Right lobe of liver (tissue), 6 donors: ENCODE measurements at regions not wholly inside any gene's neighbourhood (a gene's known extent, or its start where the extent isn't known, plus 50 kb on each side); places are given as distances from the start of the nearest gene placed in this dataset.

ENCODE experiments used
- ATAC-seq, 4 donors: fragments of 200-7000 bp; cut with Tn5 transposase; one replicate each; pipeline ENCODE4 v1.9.1; 2020; ENCODE audit warnings: mild to moderate bottlenecking in 4 of 4, moderate library complexity in 4 of 4
- DNase-seq, 3 donors: peaks; one replicate each; pipeline ENCODE4 v3.0.0-alpha.2; 2020
- H3K27ac ChIP-seq, 3 donors: fragments of 200-600 bp; one replicate each; pipeline ENCODE4 v1.8.0; 2022
- H3K27me3 ChIP-seq, 2 donors: fragments of 200-600 bp; one replicate each; pipeline ENCODE4 v1.8.0; 2022
- H3K36me3 ChIP-seq, 4 donors: fragments of 200-600 bp; sonication (generic) in 1 of 4; one replicate each; pipeline versions ENCODE4 v1.5.1 to v1.8.0; 2017 to 2022; ENCODE audit warnings: control low read depth in 1 of 4
- H3K4me1 ChIP-seq, 4 donors: fragments of 200-600 bp; sonication (generic) in 1 of 4; one replicate each; pipeline versions ENCODE4 v1.5.1 to v1.8.0; 2017 to 2022; ENCODE audit warnings: control low read depth in 1 of 4
- H3K4me3 ChIP-seq, 3 donors: fragments of 200-600 bp; one replicate each; pipeline ENCODE4 v1.8.0; 2022
- H3K9me3 ChIP-seq, 4 donors: fragments of 200-600 bp; sonication (generic) in 1 of 4; one replicate each; pipeline versions ENCODE4 v1.5.1 to v1.8.0; 2017 to 2022; ENCODE audit warnings: control low read depth in 1 of 4
- POLR2A ChIP-seq: fragments of 450-650 bp; IDR thresholded peaks from one replicate; pipeline ENCODE4 v1.6.1; 2017; ENCODE audit warnings: antibody characterized with exemption, mild to moderate bottlenecking
- WGBS: methylation state at CpG from one replicate; pipeline ENCODE4 v1.1.6; 2018; ENCODE audit warnings: low coverage, low lambda C conversion rate; ENCODE audit not compliant: insufficient coverage; ENCODE audit errors: missing lambda C conversion rate; 5-methylcytosine and 5-hydroxymethylcytosine counted together
- intact Hi-C, 2 donors: fragments of 100-400 bp; cut with DNase I; formaldehyde crosslinking; loops; one replicate each; pipeline versions ENCODE4 v1.11.2 to v1.14.1; 2022
- TF ChIP-seq, protein P1 (sequence below), 4 donors: fragments of 200-600 bp in 3 of 4; fragments of 450-650 bp in 1 of 4; IDR thresholded peaks; one replicate each; pipeline versions ENCODE4 v1.5.1 to v1.8.0; 2016 to 2022; ENCODE audit warnings: antibody characterized with exemption in 4 of 4, mild to moderate bottlenecking in 2 of 4
- donor health status: DM: no; HTN: yes; CAD: no.
- donor health status: DM: no; HTN: no; CAD: no.
- donor health status: DM: no; HTN: no; CAD: no.
- donor health status: DM: no; HTN: yes; CAD: no.
- donor health status: DM: no; HTN: yes; CAD: no.

DNA sequence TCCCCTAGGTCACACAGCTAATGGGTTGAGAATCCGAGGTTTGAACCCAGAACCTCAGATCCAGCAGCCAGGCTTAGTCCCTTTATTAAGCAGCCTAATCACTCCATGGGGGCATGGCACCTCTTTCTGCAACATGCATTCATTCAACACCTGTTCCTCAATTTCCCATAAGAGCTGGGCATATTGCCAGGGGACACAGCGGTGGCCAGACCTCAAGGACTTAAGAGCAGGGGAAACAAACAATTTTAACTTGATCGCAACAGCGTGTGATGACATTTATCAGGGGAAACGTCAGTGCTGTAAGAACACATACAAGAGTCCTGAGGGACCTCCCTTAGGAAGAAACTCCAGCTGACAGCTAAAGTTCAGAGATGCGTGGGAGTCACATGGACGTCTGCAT lies 267.4 kb upstream of the CDH4 start:
- H3K27ac ChIP-seq = no peak overlapping the region
- no peak for DNase-seq
- intact Hi-C loops = no loop called here
- no peaks in the 10 kb centered on the region for H3K4me1 ChIP-seq
- H3K36me3 ChIP-seq = no peaks in the 10 kb centered on the region
- no peaks in the 10 kb centered on the region for H3K27me3 ChIP-seq
- no peaks in the 10 kb centered on the region for H3K9me3 ChIP-seq
- no peak overlapping the region for H3K4me3 ChIP-seq
- WGBS = 54% methylated on average over 5 of the region's 7 CpGs
- ATAC-seq = no peak
- TF ChIP-seq, protein P1, sequence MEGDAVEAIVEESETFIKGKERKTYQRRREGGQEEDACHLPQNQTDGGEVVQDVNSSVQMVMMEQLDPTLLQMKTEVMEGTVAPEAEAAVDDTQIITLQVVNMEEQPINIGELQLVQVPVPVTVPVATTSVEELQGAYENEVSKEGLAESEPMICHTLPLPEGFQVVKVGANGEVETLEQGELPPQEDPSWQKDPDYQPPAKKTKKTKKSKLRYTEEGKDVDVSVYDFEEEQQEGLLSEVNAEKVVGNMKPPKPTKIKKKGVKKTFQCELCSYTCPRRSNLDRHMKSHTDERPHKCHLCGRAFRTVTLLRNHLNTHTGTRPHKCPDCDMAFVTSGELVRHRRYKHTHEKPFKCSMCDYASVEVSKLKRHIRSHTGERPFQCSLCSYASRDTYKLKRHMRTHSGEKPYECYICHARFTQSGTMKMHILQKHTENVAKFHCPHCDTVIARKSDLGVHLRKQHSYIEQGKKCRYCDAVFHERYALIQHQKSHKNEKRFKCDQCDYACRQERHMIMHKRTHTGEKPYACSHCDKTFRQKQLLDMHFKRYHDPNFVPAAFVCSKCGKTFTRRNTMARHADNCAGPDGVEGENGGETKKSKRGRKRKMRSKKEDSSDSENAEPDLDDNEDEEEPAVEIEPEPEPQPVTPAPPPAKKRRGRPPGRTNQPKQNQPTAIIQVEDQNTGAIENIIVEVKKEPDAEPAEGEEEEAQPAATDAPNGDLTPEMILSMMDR (IDR thresholded peaks at IDR 0.05) = no peak
- no peak for TF ChIP-seq POLR2A

DNA sequence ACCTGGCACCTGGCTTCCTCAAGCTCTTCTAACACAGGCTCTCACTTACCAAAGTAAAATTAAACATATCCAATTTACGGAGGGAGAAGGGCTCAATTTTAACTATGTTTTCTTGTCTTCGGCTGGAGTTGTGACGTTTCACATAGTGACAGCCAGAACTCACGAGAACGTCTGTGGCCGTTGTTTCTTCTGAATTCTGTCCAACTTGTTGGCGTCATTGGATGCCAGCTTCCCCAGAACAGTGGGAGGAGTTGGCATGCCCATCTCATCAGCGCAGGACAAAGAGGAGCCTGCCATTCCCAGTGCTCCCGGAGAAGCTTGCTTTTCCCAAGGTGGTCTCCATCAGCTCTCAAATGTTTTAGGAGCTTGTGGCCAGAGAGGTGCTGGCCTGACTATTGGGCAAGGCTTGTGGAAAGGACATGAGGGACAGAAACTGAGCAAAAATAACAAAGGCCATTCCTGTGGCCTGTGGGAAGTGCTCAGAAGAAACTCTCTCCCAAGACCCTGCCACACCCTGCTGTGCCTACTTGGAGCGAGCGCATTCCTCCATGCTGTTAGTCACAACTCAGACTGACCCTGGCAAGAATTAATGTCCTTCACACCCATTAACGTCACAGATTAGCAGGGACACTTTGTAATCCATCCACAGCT lies 265.4 kb upstream of the CDH4 start:
- no peak overlapping the region for H3K4me3 ChIP-seq
- no peak overlapping the region for H3K27ac ChIP-seq
- ATAC-seq = no peak
- intact Hi-C loops = no loop called here
- no peaks in the 10 kb centered on the region for H3K27me3 ChIP-seq
- H3K36me3 ChIP-seq = no peaks in the 10 kb centered on the region
- TF ChIP-seq, protein P1 (IDR thresholded peaks at IDR 0.05) = no peak
- no peak for TF ChIP-seq POLR2A
- no peak for DNase-seq
- WGBS = 61% methylated on average over 10 of the region's 12 CpGs
- H3K4me1 ChIP-seq = no peaks in the 10 kb centered on the region
- H3K9me3 ChIP-seq = no peaks in the 10 kb centered on the region

DNA sequence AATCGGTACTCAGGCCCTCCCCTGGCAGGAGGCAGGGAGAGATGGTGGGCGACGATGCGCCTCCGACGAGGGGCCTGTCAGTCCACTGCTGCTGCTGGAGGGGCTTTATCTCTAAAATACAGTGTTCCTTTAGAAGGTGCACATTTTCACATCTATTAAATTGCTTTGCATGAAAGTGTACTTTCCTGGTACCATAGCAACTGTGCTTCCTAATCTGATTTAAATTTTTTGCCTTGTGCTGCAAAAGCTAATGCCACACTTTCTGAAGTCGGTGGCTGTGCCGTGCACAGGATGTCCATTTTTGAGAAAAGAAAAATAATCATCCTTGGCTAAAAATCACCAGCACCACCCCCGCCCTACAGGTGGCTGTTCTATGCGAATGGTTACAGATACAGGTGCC lies 262.0 kb upstream of the CDH4 start:
- no peaks in the 10 kb centered on the region for H3K36me3 ChIP-seq
- 44% methylated on average over 6 of the region's 10 CpGs for WGBS
- H3K9me3 ChIP-seq = no peaks in the 10 kb centered on the region
- H3K27me3 ChIP-seq = no peaks in the 10 kb centered on the region
- ATAC-seq (no peak), DNase-seq (no peak)
- H3K4me3 ChIP-seq = no peak overlapping the region
- H3K4me1 ChIP-seq = no peaks in the 10 kb centered on the region
- TF ChIP-seq, protein P1 (IDR thresholded peaks at IDR 0.05) = no peak
- no peak for TF ChIP-seq POLR2A
- intact Hi-C loops = no loop called here
- H3K27ac ChIP-seq = no peak overlapping the region

DNA sequence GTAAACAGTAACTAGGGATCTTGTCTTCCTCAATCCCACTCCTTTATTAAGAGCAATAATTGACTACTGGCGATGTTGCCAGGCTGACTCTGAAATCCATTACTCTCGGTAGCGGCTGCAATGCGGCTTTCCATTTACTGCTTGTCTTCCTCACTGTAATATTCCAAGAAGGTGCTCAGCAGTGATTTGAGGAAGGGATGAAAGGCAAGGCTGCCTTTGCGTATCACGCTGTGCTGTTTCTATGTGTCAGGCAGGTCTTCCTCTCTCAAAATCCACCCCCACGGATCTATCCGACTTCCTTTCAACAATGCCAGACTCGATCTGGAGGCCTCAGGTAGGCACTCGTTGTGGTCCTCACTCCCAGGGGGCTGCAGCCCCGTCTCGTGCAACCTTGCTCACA lies 261.4 kb upstream of the CDH4 start:
- H3K27ac ChIP-seq = no peak overlapping the region
- no peaks in the 10 kb centered on the region for H3K9me3 ChIP-seq
- H3K4me3 ChIP-seq = no peak overlapping the region
- WGBS = 63% methylated on average over 8 of the region's 12 CpGs
- H3K4me1 ChIP-seq = no peaks in the 10 kb centered on the region
- DNase-seq = no peak
- no peak for TF ChIP-seq POLR2A
- TF ChIP-seq, protein P1 (IDR thresholded peaks at IDR 0.05) = no peak
- H3K27me3 ChIP-seq = no peaks in the 10 kb centered on the region
- H3K36me3 ChIP-seq = no peaks in the 10 kb centered on the region
- no peak for ATAC-seq
- intact Hi-C loops = no loop called here
